Mesenchymal stem cell (in vitro differentiated cells and primary cell): ENCODE measurements at regions not wholly inside any gene's neighbourhood (a gene's known extent, or its start where the extent isn't known, plus 50 kb on each side); places are given as distances from the start of the nearest gene placed in this dataset.

Experiments used
- DNase-seq: peaks from one replicate; pipeline ENCODE4 v3.0.0-alpha.2; 2013
- H2AFZ ChIP-seq: one replicate; pipeline ENCODE4 v1.6.1; 2013; ENCODE audit warnings: low read depth, mild to moderate bottlenecking, control low read depth, inconsistent platforms, low read length, moderate library complexity
- H2AK5ac ChIP-seq: 2 replicates; pipeline ENCODE4 v1.6.1; 2013; ENCODE audit warnings: low read length, moderate library complexity, mild to moderate bottlenecking, inconsistent platforms; ENCODE audit not compliant: severe bottlenecking
- H2BK120ac ChIP-seq: one replicate; pipeline ENCODE4 v1.6.1; 2013; ENCODE audit warnings: low read depth, mild to moderate bottlenecking, inconsistent platforms, low read length, moderate library complexity
- H2BK12ac ChIP-seq, 2 experiments: one replicate each; pipeline ENCODE4 v1.6.1; 2013; ENCODE audit warnings: inconsistent platforms in 2 of 2, low read length in 2 of 2, mild to moderate bottlenecking in 2 of 2, moderate library complexity in 2 of 2, control low read depth in 1 of 2
- H2BK15ac ChIP-seq: one replicate; pipeline ENCODE4 v1.6.1; 2013; ENCODE audit warnings: mild to moderate bottlenecking, low read depth, inconsistent platforms; ENCODE audit not compliant: poor library complexity, severe bottlenecking
- H2BK5ac ChIP-seq: 2 replicates; pipeline ENCODE4 v1.6.1; 2013; ENCODE audit warnings: low read depth, mild to moderate bottlenecking, low read length, control low read depth, inconsistent platforms; ENCODE audit not compliant: poor library complexity, severe bottlenecking
- H3K14ac ChIP-seq, 2 experiments: one replicate each; pipeline ENCODE4 v1.6.1; 2013; ENCODE audit warnings: inconsistent platforms in 2 of 2, low read length in 2 of 2, control low read depth in 1 of 2, mild to moderate bottlenecking in 1 of 2, moderate library complexity in 1 of 2
- H3K18ac ChIP-seq, 2 experiments: one replicate each; pipeline ENCODE4 v1.6.1; 2013; ENCODE audit warnings: inconsistent platforms in 2 of 2, low read length in 2 of 2, control low read depth in 1 of 2, low read depth in 1 of 2, mild to moderate bottlenecking in 1 of 2
- H3K23ac ChIP-seq, 2 experiments: one replicate each; pipeline ENCODE4 v1.6.1; 2013; ENCODE audit warnings: inconsistent platforms in 2 of 2, low read length in 2 of 2, mild to moderate bottlenecking in 2 of 2, moderate library complexity in 2 of 2, control low read depth in 1 of 2
- H3K27ac ChIP-seq: 2 replicates; pipeline ENCODE4 v1.5.1; 2013; ENCODE audit warnings: mild to moderate bottlenecking, moderate library complexity, low read length, control low read depth, inconsistent platforms; ENCODE audit not compliant: poor library complexity, severe bottlenecking
- H3K27me3 ChIP-seq, 2 experiments: 2 replicates each; pipeline versions ENCODE4 v1.6.1 to v1.7.0; 2013; ENCODE audit warnings: low read length in 2 of 2, mild to moderate bottlenecking in 2 of 2, moderate library complexity in 2 of 2, control low read depth in 1 of 2, inconsistent platforms in 1 of 2; ENCODE audit not compliant: control insufficient read depth in 1 of 2, insufficient read depth in 1 of 2
- H3K36me3 ChIP-seq, 2 experiments: 2 replicates each; pipeline versions ENCODE4 v1.6.1 to v1.7.0; 2013; ENCODE audit warnings: low read length in 2 of 2, control low read depth in 1 of 2, inconsistent platforms in 1 of 2, low read depth in 1 of 2, mild to moderate bottlenecking in 1 of 2; ENCODE audit not compliant: insufficient read depth in 2 of 2, control insufficient read depth in 1 of 2
- H3K4ac ChIP-seq, 2 experiments: one replicate each; pipeline ENCODE4 v1.6.1; 2013; ENCODE audit warnings: inconsistent platforms in 2 of 2, low read length in 2 of 2, mild to moderate bottlenecking in 2 of 2, moderate library complexity in 2 of 2, control low read depth in 1 of 2, low read depth in 1 of 2
- H3K4me1 ChIP-seq: 2 replicates; pipeline ENCODE4 v1.6.1; 2013; ENCODE audit warnings: low read depth, low read length, control low read depth; ENCODE audit not compliant: control insufficient read depth, insufficient read depth
- H3K4me2 ChIP-seq: 2 replicates; pipeline ENCODE4 v1.6.1; 2013; ENCODE audit warnings: low read length, mild to moderate bottlenecking, inconsistent platforms; ENCODE audit not compliant: poor library complexity, severe bottlenecking
- H3K4me3 ChIP-seq, 2 experiments: 2 replicates each; pipeline versions ENCODE4 v1.5.1 to v1.7.0; 2013; ENCODE audit warnings: low read length in 2 of 2, mild to moderate bottlenecking in 2 of 2, control low read depth in 1 of 2, low read depth in 1 of 2; ENCODE audit not compliant: insufficient read depth in 1 of 2
- H3K79me1 ChIP-seq: replicated peaks from 2 replicates; pipeline ENCODE4 v1.6.1; 2013; ENCODE audit warnings: mild to moderate bottlenecking, control low read depth, low read length, inconsistent platforms; ENCODE audit not compliant: poor library complexity, severe bottlenecking
- H3K9ac ChIP-seq: 2 replicates; pipeline ENCODE4 v1.7.0; 2013; ENCODE audit warnings: mild to moderate bottlenecking, low read length, moderate library complexity
- H3K9me3 ChIP-seq: 2 replicates; pipeline ENCODE4 v1.7.0; 2013; ENCODE audit warnings: mild to moderate bottlenecking, low read length; ENCODE audit not compliant: control insufficient read depth
- H4K8ac ChIP-seq: one replicate; pipeline ENCODE4 v1.6.1; 2013; ENCODE audit warnings: inconsistent platforms, mild to moderate bottlenecking, low read length, moderate library complexity
- H4K91ac ChIP-seq: one replicate; pipeline ENCODE4 v1.6.1; 2013; ENCODE audit warnings: mild to moderate bottlenecking, low read length, inconsistent platforms
- WGBS: methylation state at CpG from one replicate; pipeline ENCODE4 v1.1.7; 2013; ENCODE audit warnings: mixed read lengths; 5-methylcytosine and 5-hydroxymethylcytosine counted together

- Histone ChIP-seq H4K8ac (no peak overlapping the region), H2AFZ (no peak overlapping the region), H2AK5ac (peak overlapping the region; percentile 4), H3K4me3 (no peak overlapping the region), H2BK12ac (no peak overlapping the region), H3K27me3 (no peaks in the 10 kb centered on the region), H3K79me1 (no peaks in the 10 kb centered on the region), H2BK15ac (no peak overlapping the region), H3K27ac (no peak overlapping the region), H4K91ac (no peak overlapping the region), H2BK120ac (no peak overlapping the region), H3K14ac (no peak overlapping the region), H3K9me3 (no peaks in the 10 kb centered on the region), H3K4me1 (peaks cover 14% of the 10 kb centered on the region), H3K9ac (no peak overlapping the region), H3K36me3 (no peaks in the 10 kb centered on the region), H2BK5ac (no peak overlapping the region), H3K18ac (no peak overlapping the region), H3K4ac (no peak overlapping the region), H3K23ac (no peak overlapping the region), H3K4me2 (no peak overlapping the region)
- DNase-seq = no peak
- WGBS = 73% methylated on average over 2 of the region's 2 CpGs
These were observed 285.7 kb upstream of the CTNNB1 start for GRCh38 chr3:40913641-40914040.

GRCh38 chr3:40914475-40914874 lies 284.8 kb upstream of the CTNNB1 start:
- H2BK120ac ChIP-seq = no peak overlapping the region
- H3K9me3 ChIP-seq = no peaks in the 10 kb centered on the region
- no peak overlapping the region for H4K8ac ChIP-seq
- H3K27ac ChIP-seq = no peak overlapping the region
- H2BK12ac ChIP-seq = no peak overlapping the region
- no peaks in the 10 kb centered on the region for H3K36me3 ChIP-seq
- H3K23ac ChIP-seq = no peak overlapping the region
- H3K4ac ChIP-seq = no peak overlapping the region
- H3K4me1 ChIP-seq = peaks cover 14% of the 10 kb centered on the region
- H2AFZ ChIP-seq = no peak overlapping the region
- no peak overlapping the region for H3K9ac ChIP-seq
- no peaks in the 10 kb centered on the region for H3K27me3 ChIP-seq
- no peak overlapping the region for H3K4me3 ChIP-seq
- no peak for DNase-seq
- H3K79me1 ChIP-seq = no peaks in the 10 kb centered on the region
- no peak overlapping the region for H3K14ac ChIP-seq
- H4K91ac ChIP-seq = no peak overlapping the region
- H2BK15ac ChIP-seq = no peak overlapping the region
- no peak overlapping the region for H2AK5ac ChIP-seq
- WGBS = 58% methylated on average over 2 of the region's 2 CpGs
- H2BK5ac ChIP-seq = no peak overlapping the region
- H3K18ac ChIP-seq = no peak overlapping the region
- no peak overlapping the region for H3K4me2 ChIP-seq

- Histone ChIP-seq H4K91ac (no peak overlapping the region), H3K27me3 (no peaks in the 10 kb centered on the region), H2BK5ac (no peak overlapping the region), H2AK5ac (no peak overlapping the region), H3K4ac (no peak overlapping the region), H3K4me1 (peaks cover 15% of the 10 kb centered on the region), H3K4me3 (no peak overlapping the region), H2BK12ac (no peak overlapping the region), H3K14ac (no peak overlapping the region), H2BK15ac (no peak overlapping the region), H2BK120ac (no peak overlapping the region), H2AFZ (no peak overlapping the region), H3K27ac (no peak overlapping the region), H4K8ac (no peak overlapping the region), H3K23ac (no peak overlapping the region), H3K18ac (no peak overlapping the region), H3K79me1 (no peaks in the 10 kb centered on the region), H3K9ac (no peak overlapping the region), H3K9me3 (no peaks in the 10 kb centered on the region), H3K4me2 (no peak overlapping the region), H3K36me3 (no peaks in the 10 kb centered on the region)
- DNase-seq = no peak
- WGBS = 78% methylated on average over 6 of the region's 6 CpGs
These were observed 283.9 kb upstream of the CTNNB1 start for GRCh38 chr3:40915346-40915865.

- peaks cover 4% of the 10 kb centered on the region for H3K4me1 ChIP-seq
- DNase-seq = peak; percentile 13
- no peak overlapping the region for H3K18ac ChIP-seq
- no peaks in the 10 kb centered on the region for H3K27me3 ChIP-seq
- H2BK5ac ChIP-seq = no peak overlapping the region
- peak overlapping the region; percentile 4 for H3K27ac ChIP-seq
- no peak overlapping the region for H3K9ac ChIP-seq
- WGBS = 70% methylated on average over 2 of the region's 2 CpGs
- H3K4ac ChIP-seq = no peak overlapping the region
- H4K8ac ChIP-seq = no peak overlapping the region
- H3K4me2 ChIP-seq = no peak overlapping the region
- H3K36me3 ChIP-seq = no peaks in the 10 kb centered on the region
- H3K9me3 ChIP-seq = no peaks in the 10 kb centered on the region
- no peak overlapping the region for H3K23ac ChIP-seq
- H2AFZ ChIP-seq = no peak overlapping the region
- no peak overlapping the region for H2BK12ac ChIP-seq
- no peak overlapping the region for H2AK5ac ChIP-seq
- H2BK15ac ChIP-seq = no peak overlapping the region
- no peak overlapping the region for H3K14ac ChIP-seq
- H2BK120ac ChIP-seq = no peak overlapping the region
- H3K4me3 ChIP-seq = no peak overlapping the region
- no peak overlapping the region for H4K91ac ChIP-seq
- no peaks in the 10 kb centered on the region for H3K79me1 ChIP-seq
These were observed 279.3 kb upstream of the CTNNB1 start for GRCh38 chr3:40920041-40920440.
